ENCODE measurements at regions not wholly inside any gene's neighbourhood (a gene's known extent, or its start where the extent isn't known, plus 50 kb on each side); places are given as distances from the start of the nearest gene placed in this dataset.

- no peak for TF ChIP-seq CTCF (IDR thresholded peaks at IDR 0.05)
- TF ChIP-seq POLR2A (IDR thresholded peaks at IDR 0.05), result no peak
These were observed 61.6 kb upstream of the UNC5B start for GRCh38 chr10:71150796-71151195.

Data from thyroid gland (tissue), 4 donors.